Lower lobe of right lung (tissue), 2 donors: ENCODE measurements at regions not wholly inside any gene's neighbourhood (a gene's known extent, or its start where the extent isn't known, plus 50 kb on each side); places are given as distances from the start of the nearest gene placed in this dataset.
"Not testable (repeated sequence)": the region's sequence is repeated elsewhere in the genome, so short reads cannot be mapped to it uniquely, and the experiment has no call there.

Experiments used
- ATAC-seq, 2 donors: fragments of 200-7000 bp; cut with Tn5 transposase; one replicate each; pipeline ENCODE4 v1.9.1; 2020 to 2022; ENCODE audit warnings: mild to moderate bottlenecking in 2 of 2, moderate library complexity in 2 of 2
- DNase-seq: peaks from one replicate; pipeline ENCODE4 v3.0.0-alpha.2; 2020
- H3K27ac ChIP-seq: fragments of 200-600 bp; one replicate; pipeline ENCODE4 v1.8.0; 2022
- H3K27me3 ChIP-seq: fragments of 200-600 bp; one replicate; pipeline ENCODE4 v1.8.0; 2022; ENCODE audit warnings: low read depth
- H3K36me3 ChIP-seq: fragments of 200-600 bp; one replicate; pipeline ENCODE4 v1.8.0; 2022; ENCODE audit warnings: mild to moderate bottlenecking
- H3K4me1 ChIP-seq: fragments of 200-600 bp; one replicate; pipeline ENCODE4 v1.8.0; 2022
- H3K4me3 ChIP-seq: fragments of 200-600 bp; one replicate; pipeline ENCODE4 v1.8.0; 2022; ENCODE audit warnings: mild to moderate bottlenecking
- H3K9me3 ChIP-seq: fragments of 200-600 bp; one replicate; pipeline ENCODE4 v1.8.0; 2022
- CTCF ChIP-seq: fragments of 200-600 bp; IDR thresholded peaks from one replicate; pipeline ENCODE4 v1.8.0; 2022; ENCODE audit warnings: antibody characterized with exemption, mild to moderate bottlenecking
- intact Hi-C: fragments of 100-400 bp; cut with DNase I; formaldehyde crosslinking; loops from one replicate; pipeline ENCODE4 v1.11.0; 2022
- donor health status: DM: no; HTN: yes; CAD: no; lungs with severe emphysema.

- ATAC-seq (no peak), DNase-seq (no peak)
- no peak for TF ChIP-seq CTCF
- H3K9me3 ChIP-seq, result peaks cover 2% of the 10 kb centered on the region
- no peak overlapping the region for H3K27ac ChIP-seq
- no peaks in the 10 kb centered on the region for H3K36me3 ChIP-seq
- intact Hi-C loops, result no loop called here
- no peaks in the 10 kb centered on the region for H3K4me1 ChIP-seq
- no peak overlapping the region for H3K4me3 ChIP-seq
- H3K27me3 ChIP-seq, result no peaks in the 10 kb centered on the region
These were observed 1081.1 kb downstream of the NAALADL2 start for GRCh38 chr3:175940243-175940642.

GRCh38 chr3:175937367-175937766, 1078.2 kb downstream of the NAALADL2 start:
- DNase-seq, H3K9me3 ChIP-seq, ATAC-seq, H3K4me1 ChIP-seq, H3K4me3 ChIP-seq, H3K36me3 ChIP-seq, H3K27ac ChIP-seq, intact Hi-C loops, H3K27me3 ChIP-seq: not testable (repeated sequence)

GRCh38 chr3:175932586-175932985, 1073.5 kb downstream of the NAALADL2 start:
- H3K27me3 ChIP-seq, result no peaks in the 10 kb centered on the region
- H3K36me3 ChIP-seq, result no peaks in the 10 kb centered on the region
- H3K27ac ChIP-seq, result no peak overlapping the region
- no peak for TF ChIP-seq CTCF
- H3K4me1 ChIP-seq, result no peaks in the 10 kb centered on the region
- H3K9me3 ChIP-seq, result no peaks in the 10 kb centered on the region
- no peak overlapping the region for H3K4me3 ChIP-seq
- intact Hi-C loops, result no loop called here
- no peak for ATAC-seq
- DNase-seq, result no peak

- TF ChIP-seq CTCF, result no peak
- H3K4me3 ChIP-seq, result no peak overlapping the region
- H3K27ac ChIP-seq, result no peak overlapping the region
- no peaks in the 10 kb centered on the region for H3K4me1 ChIP-seq
- no peak for DNase-seq
- ATAC-seq, result no peak
- H3K27me3 ChIP-seq, result no peaks in the 10 kb centered on the region
- peaks cover 9% of the 10 kb centered on the region for H3K9me3 ChIP-seq
- no peaks in the 10 kb centered on the region for H3K36me3 ChIP-seq
- intact Hi-C loops, result no loop called here
These were observed 1060.0 kb downstream of the NAALADL2 start for GRCh38 chr3:175919133-175919532.

- no peak overlapping the region for H3K27ac ChIP-seq
- H3K27me3 ChIP-seq, result no peaks in the 10 kb centered on the region
- no peak overlapping the region for H3K4me3 ChIP-seq
- no peak for TF ChIP-seq CTCF
- no peaks in the 10 kb centered on the region for H3K4me1 ChIP-seq
- ATAC-seq (no peak), DNase-seq (no peak)
- intact Hi-C loops, result no loop called here
- H3K9me3 ChIP-seq, result peaks cover 9% of the 10 kb centered on the region
- H3K36me3 ChIP-seq, result no peaks in the 10 kb centered on the region
These were observed 1057.2 kb downstream of the NAALADL2 start for GRCh38 chr3:175916191-175916934.

- Histone ChIP-seq H3K4me1 (no peaks in the 10 kb centered on the region), H3K36me3 (no peaks in the 10 kb centered on the region), H3K27me3 (no peaks in the 10 kb centered on the region), H3K4me3 (no peak overlapping the region), H3K9me3 (peaks cover 9% of the 10 kb centered on the region), H3K27ac (no peak overlapping the region)
- DNase-seq (no peak), ATAC-seq (no peak)
- TF ChIP-seq CTCF, result no peak
- intact Hi-C loops, result no loop called here
These were observed 1055.7 kb downstream of the NAALADL2 start for GRCh38 chr3:175914785-175915184.
